Keratinocyte (primary cell): ENCODE measurements at regions not wholly inside any gene's neighbourhood (a gene's known extent, or its start where the extent isn't known, plus 50 kb on each side); places are given as distances from the start of the nearest gene placed in this dataset.

Experiments
- DNase-seq: peaks from one replicate; pipeline ENCODE4 v3.0.0-alpha.2; 2011; ENCODE audit warnings: low read depth, missing footprints, low spot score
- FAIRE-seq: peaks from 2 replicates; lab custom pipeline; 2011; peaks lifted over from hg19 to GRCh38; lab: Jason Lieb, UNC
- H2AFZ ChIP-seq: 2 replicates; pipeline ENCODE4 v1.6.0; 2012; ENCODE audit warnings: low read length, control low read depth, inconsistent platforms; ENCODE audit not compliant: control insufficient read depth
- H3K27ac ChIP-seq: 2 replicates; pipeline ENCODE4 v1.5.1; 2011; ENCODE audit warnings: low read length; ENCODE audit not compliant: control insufficient read depth, insufficient read depth
- H3K27me3 ChIP-seq: 3 replicates; pipeline ENCODE4 v1.6.0; 2011; ENCODE audit warnings: low read length; ENCODE audit not compliant: control insufficient read depth, insufficient read depth; ENCODE audit errors: extremely low read depth
- H3K36me3 ChIP-seq, 2 experiments: 2 replicates in 1 of 2; 3 replicates in 1 of 2; pipeline ENCODE4 v1.5.1; 2011; ENCODE audit warnings: low read length in 2 of 2, mild to moderate bottlenecking in 1 of 2; ENCODE audit not compliant: control insufficient read depth in 2 of 2, insufficient read depth in 2 of 2; ENCODE audit errors: extremely low read depth in 1 of 2
- H3K4me1 ChIP-seq: 3 replicates; pipeline ENCODE4 v1.5.1; 2011; ENCODE audit warnings: low read length; ENCODE audit not compliant: control insufficient read depth, insufficient read depth; ENCODE audit errors: extremely low read depth
- H3K4me2 ChIP-seq: 3 replicates; pipeline ENCODE4 v1.6.0; 2011; ENCODE audit warnings: low read depth, low read length; ENCODE audit not compliant: control insufficient read depth, insufficient read depth; ENCODE audit errors: extremely low read depth
- H3K4me3 ChIP-seq, 3 experiments: fragments of 200-600 bp in 1 of 3; sonication (generic) in 1 of 3; 2 replicates in 2 of 3; 3 replicates in 1 of 3; pipeline ENCODE4 v1.5.1; 2011 to 2016; ENCODE audit warnings: low read length in 3 of 3, mild to moderate bottlenecking in 3 of 3, control low read depth in 2 of 3, inconsistent platforms in 1 of 3, low read depth in 1 of 3, mixed read lengths in 1 of 3, mixed run types in 1 of 3, moderate library complexity in 1 of 3; ENCODE audit not compliant: control insufficient read depth in 2 of 3, insufficient read depth in 2 of 3; ENCODE audit errors: extremely low read depth in 1 of 3
- H3K79me2 ChIP-seq: 2 replicates; pipeline ENCODE4 v1.6.0; 2012; ENCODE audit warnings: low read length; ENCODE audit not compliant: control insufficient read depth, insufficient read depth
- H3K9ac ChIP-seq: 3 replicates; pipeline ENCODE4 v1.6.0; 2011; ENCODE audit warnings: low read length; ENCODE audit not compliant: control insufficient read depth, insufficient read depth; ENCODE audit errors: extremely low read depth
- H3K9me1 ChIP-seq: 3 replicates; pipeline ENCODE4 v1.6.0; 2011; ENCODE audit warnings: low read length; ENCODE audit not compliant: control insufficient read depth, insufficient read depth; ENCODE audit errors: extremely low read depth
- H3K9me3 ChIP-seq: 2 replicates; pipeline ENCODE4 v1.5.1; 2012; ENCODE audit warnings: low read depth, low read length; ENCODE audit not compliant: control insufficient read depth
- H4K20me1 ChIP-seq: 3 replicates; pipeline ENCODE4 v1.6.0; 2011; ENCODE audit warnings: low read length; ENCODE audit not compliant: control insufficient read depth, insufficient read depth; ENCODE audit errors: extremely low read depth
- CTCF ChIP-seq, 3 experiments: IDR thresholded peaks in 1 of 3; conservative IDR thresholded peaks in 1 of 3; optimal IDR thresholded peaks in 1 of 3; 2 replicates in 2 of 3; 3 replicates in 1 of 3; pipeline versions ENCODE3 to v1.5.1; 2011; ENCODE audit warnings: low read length in 3 of 3, mild to moderate bottlenecking in 3 of 3, moderate library complexity in 2 of 3, control low read depth in 1 of 3, inconsistent platforms in 1 of 3; ENCODE audit not compliant: insufficient read depth in 2 of 3; ENCODE audit errors: extremely low read depth in 1 of 3
- EZH2 ChIP-seq: IDR thresholded peaks from one replicate; pipeline ENCODE4 v1.6.1; 2012; ENCODE audit warnings: inconsistent platforms, mild to moderate bottlenecking, low read length, moderate library complexity
- dilution Hi-C: fragments of 300-500 bp; cut with MboI; formaldehyde crosslinking; loops from one replicate; pipeline ENCODE4 v1.7.0; 2020; ENCODE audit warnings: low sequenced_read_pairs; ENCODE audit not compliant: extremely low pct_ligation_motif_present

GRCh38 chr2:15840969-15841368, 99.4 kb upstream of the MYCN start:
- Histone ChIP-seq H3K36me3 (no peaks in the 10 kb centered on the region), H2AFZ (no peak overlapping the region), H3K27me3 (no peaks in the 10 kb centered on the region), H3K79me2 (no peaks in the 10 kb centered on the region), H3K9me3 (no peaks in the 10 kb centered on the region), H3K9ac (no peak overlapping the region), H4K20me1 (no peaks in the 10 kb centered on the region), H3K27ac (no peak overlapping the region), H3K4me3 (no peak overlapping the region), H3K4me2 (no peak overlapping the region), H3K4me1 (peaks cover 4% of the 10 kb centered on the region), H3K9me1 (no peaks in the 10 kb centered on the region)
- dilution Hi-C loops = no loop called here
- TF ChIP-seq CTCF (optimal IDR thresholded peaks at IDR 0.05 in 1 of 3, IDR thresholded peaks at IDR 0.05 in 1 of 3, conservative IDR thresholded peaks at IDR 0.05 in 1 of 3; ENCODE audit: extremely low read depth in 1 of 3, insufficient read depth in 2 of 3, low read length in 3 of 3) = no peak
- no peak for TF ChIP-seq EZH2
- FAIRE-seq = no peak
- no peak for DNase-seq

GRCh38 chr2:15841776-15842560, 98.4 kb upstream of the MYCN start:
- Histone ChIP-seq H3K36me3 (no peaks in the 10 kb centered on the region), H3K4me2 (no peak overlapping the region), H3K4me3 (no peak overlapping the region), H3K27me3 (no peaks in the 10 kb centered on the region), H3K4me1 (peaks cover 4% of the 10 kb centered on the region), H3K79me2 (no peaks in the 10 kb centered on the region), H3K27ac (no peak overlapping the region), H4K20me1 (no peaks in the 10 kb centered on the region), H3K9me1 (no peaks in the 10 kb centered on the region), H3K9ac (no peak overlapping the region), H2AFZ (no peak overlapping the region), H3K9me3 (no peaks in the 10 kb centered on the region)
- DNase-seq (no peak), FAIRE-seq (no peak)
- dilution Hi-C loops = no loop called here
- no peak for TF ChIP-seq CTCF (optimal IDR thresholded peaks at IDR 0.05 in 1 of 3, IDR thresholded peaks at IDR 0.05 in 1 of 3, conservative IDR thresholded peaks at IDR 0.05 in 1 of 3; ENCODE audit: extremely low read depth in 1 of 3, insufficient read depth in 2 of 3, low read length in 3 of 3)
- no peak for TF ChIP-seq EZH2
